ENCODE measurements at regions not wholly inside any gene's neighbourhood (a gene's known extent, or its start where the extent isn't known, plus 50 kb on each side); places are given as distances from the start of the nearest gene placed in this dataset.

DNA sequence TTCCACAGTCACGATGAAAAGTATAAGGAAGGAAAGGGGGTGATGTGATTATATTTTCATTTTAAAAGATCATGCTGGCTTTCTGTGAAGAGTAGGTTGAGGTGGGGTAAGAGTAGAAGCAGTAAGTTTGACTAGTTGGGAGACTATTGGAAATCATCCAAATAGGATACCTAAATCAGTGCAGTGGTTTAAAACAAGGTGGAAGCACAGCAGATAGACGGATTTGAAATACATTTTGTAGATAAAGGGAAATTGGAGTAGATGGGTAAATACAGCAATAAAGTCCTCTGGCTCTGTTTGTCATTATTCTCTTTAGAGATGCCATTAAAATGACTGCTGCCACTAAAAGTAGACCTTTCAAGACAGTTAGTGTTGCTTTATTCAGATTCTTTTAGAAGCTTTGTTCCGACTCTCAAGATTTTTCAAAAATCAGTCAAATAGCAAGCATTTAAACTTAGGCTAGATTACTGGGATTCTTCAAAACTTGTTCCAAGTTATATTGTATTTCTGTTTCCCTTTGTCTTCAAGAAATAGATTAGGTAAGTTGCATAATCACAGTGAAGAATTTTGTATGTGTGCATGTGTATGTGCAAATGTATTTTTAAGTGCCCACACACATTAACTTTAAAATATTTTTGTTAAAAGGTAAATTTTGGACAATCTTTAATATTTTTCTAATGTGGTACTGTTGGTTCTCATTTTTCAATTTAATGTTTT is 61.7 kb upstream of the DTNA start:
- TF ChIP-seq EP300 (IDR thresholded peaks at IDR 0.05; ENCODE audit: borderline replicate concordance in 1 of 2, control insufficient read depth in 1 of 2, low read depth in 2 of 2, low read length in 2 of 2) (no peak), SMC3 (IDR thresholded peaks at IDR 0.05; ENCODE audit: borderline replicate concordance, low read length) (no peak), GABPA (IDR thresholded peaks at IDR 0.05; ENCODE audit: low read depth) (no peak), POLR2A (IDR thresholded peaks at IDR 0.05; ENCODE audit: low read depth, low read length) (no peak), KDM1A (IDR thresholded peaks at IDR 0.05; ENCODE audit: borderline replicate concordance) (no peak), CBFB (IDR thresholded peaks at IDR 0.05; ENCODE audit: low read depth) (no peak)
- TF ChIP-seq, protein P1, sequence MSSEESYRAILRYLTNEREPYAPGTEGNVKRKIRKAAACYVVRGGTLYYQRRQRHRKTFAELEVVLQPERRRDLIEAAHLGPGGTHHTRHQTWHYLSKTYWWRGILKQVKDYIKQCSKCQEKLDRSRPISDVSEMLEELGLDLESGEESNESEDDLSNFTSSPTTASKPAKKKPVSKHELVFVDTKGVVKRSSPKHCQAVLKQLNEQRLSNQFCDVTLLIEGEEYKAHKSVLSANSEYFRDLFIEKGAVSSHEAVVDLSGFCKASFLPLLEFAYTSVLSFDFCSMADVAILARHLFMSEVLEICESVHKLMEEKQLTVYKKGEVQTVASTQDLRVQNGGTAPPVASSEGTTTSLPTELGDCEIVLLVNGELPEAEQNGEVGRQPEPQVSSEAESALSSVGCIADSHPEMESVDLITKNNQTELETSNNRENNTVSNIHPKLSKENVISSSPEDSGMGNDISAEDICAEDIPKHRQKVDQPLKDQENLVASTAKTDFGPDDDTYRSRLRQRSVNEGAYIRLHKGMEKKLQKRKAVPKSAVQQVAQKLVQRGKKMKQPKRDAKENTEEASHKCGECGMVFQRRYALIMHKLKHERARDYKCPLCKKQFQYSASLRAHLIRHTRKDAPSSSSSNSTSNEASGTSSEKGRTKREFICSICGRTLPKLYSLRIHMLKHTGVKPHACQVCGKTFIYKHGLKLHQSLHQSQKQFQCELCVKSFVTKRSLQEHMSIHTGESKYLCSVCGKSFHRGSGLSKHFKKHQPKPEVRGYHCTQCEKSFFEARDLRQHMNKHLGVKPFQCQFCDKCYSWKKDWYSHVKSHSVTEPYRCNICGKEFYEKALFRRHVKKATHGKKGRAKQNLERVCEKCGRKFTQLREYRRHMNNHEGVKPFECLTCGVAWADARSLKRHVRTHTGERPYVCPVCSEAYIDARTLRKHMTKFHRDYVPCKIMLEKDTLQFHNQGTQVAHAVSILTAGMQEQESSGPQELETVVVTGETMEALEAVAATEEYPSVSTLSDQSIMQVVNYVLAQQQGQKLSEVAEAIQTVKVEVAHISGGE (CRISPR knock-in tag; IDR thresholded peaks at IDR 0.05): no peak
- TF ChIP-seq, protein P2, sequence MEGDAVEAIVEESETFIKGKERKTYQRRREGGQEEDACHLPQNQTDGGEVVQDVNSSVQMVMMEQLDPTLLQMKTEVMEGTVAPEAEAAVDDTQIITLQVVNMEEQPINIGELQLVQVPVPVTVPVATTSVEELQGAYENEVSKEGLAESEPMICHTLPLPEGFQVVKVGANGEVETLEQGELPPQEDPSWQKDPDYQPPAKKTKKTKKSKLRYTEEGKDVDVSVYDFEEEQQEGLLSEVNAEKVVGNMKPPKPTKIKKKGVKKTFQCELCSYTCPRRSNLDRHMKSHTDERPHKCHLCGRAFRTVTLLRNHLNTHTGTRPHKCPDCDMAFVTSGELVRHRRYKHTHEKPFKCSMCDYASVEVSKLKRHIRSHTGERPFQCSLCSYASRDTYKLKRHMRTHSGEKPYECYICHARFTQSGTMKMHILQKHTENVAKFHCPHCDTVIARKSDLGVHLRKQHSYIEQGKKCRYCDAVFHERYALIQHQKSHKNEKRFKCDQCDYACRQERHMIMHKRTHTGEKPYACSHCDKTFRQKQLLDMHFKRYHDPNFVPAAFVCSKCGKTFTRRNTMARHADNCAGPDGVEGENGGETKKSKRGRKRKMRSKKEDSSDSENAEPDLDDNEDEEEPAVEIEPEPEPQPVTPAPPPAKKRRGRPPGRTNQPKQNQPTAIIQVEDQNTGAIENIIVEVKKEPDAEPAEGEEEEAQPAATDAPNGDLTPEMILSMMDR (IDR thresholded peaks at IDR 0.05 in 2 of 3, conservative IDR thresholded peaks at IDR 0.05 in 1 of 3; ENCODE audit: control insufficient read depth in 2 of 3, extremely low read depth in 1 of 3, insufficient read depth in 1 of 3, low read depth in 3 of 3, low read length in 3 of 3): no peak
- TF ChIP-seq, protein P3, sequence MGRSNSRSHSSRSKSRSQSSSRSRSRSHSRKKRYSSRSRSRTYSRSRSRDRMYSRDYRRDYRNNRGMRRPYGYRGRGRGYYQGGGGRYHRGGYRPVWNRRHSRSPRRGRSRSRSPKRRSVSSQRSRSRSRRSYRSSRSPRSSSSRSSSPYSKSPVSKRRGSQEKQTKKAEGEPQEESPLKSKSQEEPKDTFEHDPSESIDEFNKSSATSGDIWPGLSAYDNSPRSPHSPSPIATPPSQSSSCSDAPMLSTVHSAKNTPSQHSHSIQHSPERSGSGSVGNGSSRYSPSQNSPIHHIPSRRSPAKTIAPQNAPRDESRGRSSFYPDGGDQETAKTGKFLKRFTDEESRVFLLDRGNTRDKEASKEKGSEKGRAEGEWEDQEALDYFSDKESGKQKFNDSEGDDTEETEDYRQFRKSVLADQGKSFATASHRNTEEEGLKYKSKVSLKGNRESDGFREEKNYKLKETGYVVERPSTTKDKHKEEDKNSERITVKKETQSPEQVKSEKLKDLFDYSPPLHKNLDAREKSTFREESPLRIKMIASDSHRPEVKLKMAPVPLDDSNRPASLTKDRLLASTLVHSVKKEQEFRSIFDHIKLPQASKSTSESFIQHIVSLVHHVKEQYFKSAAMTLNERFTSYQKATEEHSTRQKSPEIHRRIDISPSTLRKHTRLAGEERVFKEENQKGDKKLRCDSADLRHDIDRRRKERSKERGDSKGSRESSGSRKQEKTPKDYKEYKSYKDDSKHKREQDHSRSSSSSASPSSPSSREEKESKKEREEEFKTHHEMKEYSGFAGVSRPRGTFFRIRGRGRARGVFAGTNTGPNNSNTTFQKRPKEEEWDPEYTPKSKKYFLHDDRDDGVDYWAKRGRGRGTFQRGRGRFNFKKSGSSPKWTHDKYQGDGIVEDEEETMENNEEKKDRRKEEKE (IDR thresholded peaks at IDR 0.05): no peak
- TF ChIP-seq, protein P4, sequence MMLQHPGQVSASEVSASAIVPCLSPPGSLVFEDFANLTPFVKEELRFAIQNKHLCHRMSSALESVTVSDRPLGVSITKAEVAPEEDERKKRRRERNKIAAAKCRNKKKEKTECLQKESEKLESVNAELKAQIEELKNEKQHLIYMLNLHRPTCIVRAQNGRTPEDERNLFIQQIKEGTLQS (IDR thresholded peaks at IDR 0.05; ENCODE audit: borderline replicate concordance, extremely low read depth, low read depth, low read length): no peak

Data from GM12878 (cell line).